PC-3 (cell line): ENCODE measurements at regions not wholly inside any gene's neighbourhood (a gene's known extent, or its start where the extent isn't known, plus 50 kb on each side); places are given as distances from the start of the nearest gene placed in this dataset.
A peak's percentile ranks its signal among the peaks of the same experiment; 100 is the strongest.
"Not testable (repeated sequence)": the region's sequence is repeated elsewhere in the genome, so short reads cannot be mapped to it uniquely, and the experiment has no call there.

Experiments
- ATAC-seq: fragments of 200-7000 bp; cut with Tn5 transposase; 2 replicates; pipeline ENCODE4 v1.9.1; 2020; ENCODE audit warnings: mild to moderate bottlenecking, moderate library complexity
- BruUV-seq: library from RNA; stranded (reverse); fragments of 400-500 nt; replicated peaks from 2 replicates; lab custom pipeline; 2021; lab: Mats Ljungman, UMichigan
- CTCF ChIA-PET: fragments of 300-600 bp; sonication (Branson Sonifier 250); formaldehyde crosslinking; loops from one replicate; lab custom pipeline; 2022; ENCODE audit warnings: antibody characterized with exemption; lab: Charles Lee
- POLR2A ChIA-PET: fragments of 300-600 bp; sonication (Branson Sonifier 250); formaldehyde crosslinking; loops from one replicate; lab custom pipeline; 2022; ENCODE audit warnings: antibody characterized with exemption; ENCODE audit not compliant: unreplicated experiment; lab: Charles Lee
- DNase-seq: peaks from one replicate; pipeline ENCODE4 v3.0.0-alpha.2; 2015
- H2AFZ ChIP-seq: fragments of 300-600 bp; sonication (generic); 2 replicates; pipeline ENCODE4 v1.6.0; 2016; ENCODE audit warnings: antibody characterized with exemption, low read length
- H3F3A ChIP-seq: fragments of 300-600 bp; sonication (generic); one replicate; pipeline ENCODE4 v1.6.0; 2017; ENCODE audit warnings: antibody characterized with exemption, low read length, control low read depth, mild to moderate bottlenecking; ENCODE audit not compliant: unreplicated experiment
- H3K27ac ChIP-seq: fragments of 300-600 bp; sonication (generic); 2 replicates; pipeline ENCODE4 v1.5.1; 2016; ENCODE audit warnings: mild to moderate bottlenecking, low read length
- H3K27me3 ChIP-seq: fragments of 300-600 bp; sonication (generic); 2 replicates; pipeline ENCODE4 v1.6.1; 2016; ENCODE audit warnings: low read length, mixed read lengths
- H3K36me3 ChIP-seq: fragments of 300-600 bp; sonication (generic); 2 replicates; pipeline ENCODE4 v1.6.1; 2016; ENCODE audit warnings: low read depth, mixed run types, low read length, mixed read lengths
- H3K4me1 ChIP-seq: fragments of 300-600 bp; sonication (generic); 2 replicates; pipeline ENCODE4 v1.5.1; 2016; ENCODE audit warnings: low read length; ENCODE audit not compliant: insufficient read depth
- H3K4me2 ChIP-seq: fragments of 300-600 bp; sonication (generic); 2 replicates; pipeline ENCODE4 v1.6.0; 2016; ENCODE audit warnings: low read length
- H3K4me3 ChIP-seq: fragments of 300-600 bp; sonication (generic); 2 replicates; pipeline ENCODE4 v1.5.1; 2016; ENCODE audit warnings: mild to moderate bottlenecking, low read length, mixed read lengths
- H3K79me2 ChIP-seq: fragments of 300-600 bp; sonication (generic); 2 replicates; pipeline ENCODE4 v1.6.1; 2017; ENCODE audit warnings: low read length, mixed read lengths
- H3K9ac ChIP-seq: fragments of 300-600 bp; sonication (generic); 2 replicates; pipeline ENCODE4 v1.6.0; 2016; ENCODE audit warnings: mild to moderate bottlenecking, low read length
- H3K9me2 ChIP-seq: fragments of 300-600 bp; sonication (generic); replicated peaks from 2 replicates; pipeline ENCODE4 v1.6.1; 2016; ENCODE audit warnings: mixed run types, low read length, mixed read lengths
- H3K9me3 ChIP-seq: fragments of 300-600 bp; sonication (generic); 2 replicates; pipeline ENCODE4 v1.6.1; 2016; ENCODE audit warnings: low read length, mixed read lengths
- H4K20me1 ChIP-seq: fragments of 300-600 bp; sonication (generic); 2 replicates; pipeline ENCODE4 v1.6.1; 2016; ENCODE audit warnings: low read length, mixed read lengths
- intact Hi-C: fragments of 100-400 bp; cut with micrococcal nuclease; formaldehyde crosslinking; loops from 2 replicates; pipeline ENCODE4 v1.9.0; 2023

- H3K9me3 ChIP-seq, CTCF ChIA-PET, H2AFZ ChIP-seq, H3K9me2 ChIP-seq, H3K27me3 ChIP-seq, H3K9ac ChIP-seq, BruUV-seq, H4K20me1 ChIP-seq, H3K4me1 ChIP-seq, H3K4me3 ChIP-seq, POLR2A ChIA-PET, H3F3A ChIP-seq, H3K36me3 ChIP-seq, ATAC-seq, H3K79me2 ChIP-seq, DNase-seq, H3K4me2 ChIP-seq, H3K27ac ChIP-seq, intact Hi-C loops: not testable (repeated sequence)
Measured at GRCh38 chr9:42349181-42349580, 165.7 kb downstream of the SPATA31A6 start.

- intact Hi-C loops, H3K4me1 ChIP-seq, H3K4me2 ChIP-seq, H3K4me3 ChIP-seq, BruUV-seq, CTCF ChIA-PET, H3K79me2 ChIP-seq, H3K9me3 ChIP-seq, H3F3A ChIP-seq, H3K36me3 ChIP-seq, H3K9me2 ChIP-seq, H3K9ac ChIP-seq, ATAC-seq, H2AFZ ChIP-seq, H3K27ac ChIP-seq, POLR2A ChIA-PET, H3K27me3 ChIP-seq, H4K20me1 ChIP-seq, DNase-seq: not testable (repeated sequence)
Measured at GRCh38 chr9:42350412-42350811, 167.0 kb downstream of the SPATA31A6 start.

DNA sequence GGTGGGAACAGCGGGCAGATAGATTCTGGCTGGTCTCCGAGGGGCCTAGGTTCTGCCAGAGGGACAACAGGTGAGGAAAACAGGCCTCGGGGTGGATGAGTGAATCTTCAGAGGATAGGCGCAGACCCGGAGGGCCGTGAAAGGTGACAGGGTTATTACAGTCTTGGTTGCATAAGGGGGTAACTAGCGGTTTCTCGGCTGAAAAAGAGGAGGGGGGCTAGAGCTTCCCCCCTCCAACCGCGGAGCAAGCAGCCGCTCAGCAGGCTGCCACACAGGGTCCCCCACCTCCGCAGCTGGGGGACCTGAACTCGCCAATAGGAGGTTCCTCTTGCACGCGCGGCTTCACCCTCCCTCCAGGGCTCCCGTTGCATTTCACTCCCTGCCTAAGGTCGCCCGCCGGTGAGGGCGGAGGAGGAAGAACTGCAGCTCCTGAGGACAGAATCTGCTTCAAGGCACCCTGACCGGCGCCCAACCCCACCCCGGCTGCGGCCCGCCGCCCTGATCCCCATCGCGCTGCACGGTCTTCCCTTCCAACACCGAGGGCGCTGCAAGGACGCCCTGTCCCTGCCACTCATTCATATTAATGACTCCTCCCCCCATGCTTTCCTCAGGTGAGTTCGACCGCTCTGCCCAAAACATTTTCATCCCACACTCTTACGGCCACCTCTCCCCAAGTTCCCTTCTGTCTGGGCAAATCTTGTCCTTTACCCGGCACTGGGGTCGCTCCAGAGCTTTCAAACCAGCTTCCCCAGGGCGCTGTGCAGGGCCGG lies 174.3 kb downstream of the SPATA31A6 start:
- H3K4me2 ChIP-seq, H3K27me3 ChIP-seq, H3K4me1 ChIP-seq, ATAC-seq, H3K9me2 ChIP-seq, intact Hi-C loops, H3K79me2 ChIP-seq, CTCF ChIA-PET, H3K9ac ChIP-seq, H3K9me3 ChIP-seq, H3F3A ChIP-seq, POLR2A ChIA-PET, BruUV-seq, H3K36me3 ChIP-seq, H3K4me3 ChIP-seq, H3K27ac ChIP-seq, H4K20me1 ChIP-seq, DNase-seq, H2AFZ ChIP-seq: not testable (repeated sequence)

GRCh38 chr9:42358626-42359247 lies 175.3 kb downstream of the SPATA31A6 start:
- H3K4me3 ChIP-seq, H3K4me1 ChIP-seq, BruUV-seq, H2AFZ ChIP-seq, CTCF ChIA-PET, H3K27me3 ChIP-seq, H3K9me3 ChIP-seq, H4K20me1 ChIP-seq, H3K9ac ChIP-seq, ATAC-seq, H3K27ac ChIP-seq, H3K36me3 ChIP-seq, H3K4me2 ChIP-seq, POLR2A ChIA-PET, H3K79me2 ChIP-seq, H3F3A ChIP-seq, intact Hi-C loops, H3K9me2 ChIP-seq, DNase-seq: not testable (repeated sequence)

- not testable (repeated sequence) for ATAC-seq
Measured at GRCh38 chr9:42364410-42365243, 181.2 kb downstream of the SPATA31A6 start.

DNA sequence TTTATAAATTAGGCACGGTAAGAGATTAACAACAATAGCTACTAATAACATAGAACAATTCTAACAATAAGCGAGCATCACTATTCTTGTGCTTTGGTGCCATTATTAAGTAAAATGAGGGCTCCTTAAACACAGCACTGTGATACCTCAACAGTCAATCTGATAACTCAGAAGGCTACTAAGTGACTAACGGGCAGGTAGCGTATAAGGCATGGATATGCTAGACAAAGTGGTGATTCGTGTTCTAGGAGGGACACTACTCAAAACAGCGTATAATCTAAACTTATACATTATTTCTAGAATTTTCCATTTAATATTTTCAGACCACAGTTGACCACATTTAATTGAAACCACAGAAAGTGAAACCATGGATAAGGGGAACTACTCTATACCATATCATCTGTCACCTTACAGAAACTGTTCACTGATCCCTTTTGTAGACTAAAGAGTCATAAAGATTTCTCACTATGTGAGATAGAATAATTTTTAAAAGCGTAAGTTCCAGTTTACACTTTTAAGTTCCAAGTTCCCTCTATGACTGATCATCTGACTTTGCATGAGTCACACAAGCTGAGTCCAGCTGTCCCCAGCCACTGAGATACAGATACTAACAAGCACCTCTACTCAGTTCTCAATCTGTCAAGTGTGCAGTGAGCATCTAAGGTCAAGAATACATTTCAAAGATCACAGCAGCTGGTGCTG lies 181.9 kb downstream of the SPATA31A6 start:
- BruUV-seq, H3K9ac ChIP-seq, H3K9me2 ChIP-seq, H3K27ac ChIP-seq, H3K4me3 ChIP-seq, H3K27me3 ChIP-seq, H3K4me1 ChIP-seq, CTCF ChIA-PET, H3K9me3 ChIP-seq, POLR2A ChIA-PET, H4K20me1 ChIP-seq, H3K79me2 ChIP-seq, H3K36me3 ChIP-seq, intact Hi-C loops, H3F3A ChIP-seq: not testable (repeated sequence)
- H3K4me2 ChIP-seq = peak overlapping the region; percentile 23; the same call in 1 of the 2 replicates
- DNase-seq (peak; percentile 59), ATAC-seq (peak; percentile 99)
- 0 out of 2 replicates have a peak overlapping the region, but pooled peaks have one; percentile 31 for H2AFZ ChIP-seq

More at GRCh38 chr9:42364410-42365243, 181.2 kb downstream of the SPATA31A6 start:
- H3K9ac ChIP-seq, POLR2A ChIA-PET, CTCF ChIA-PET, H3K27me3 ChIP-seq, H3K9me2 ChIP-seq, H2AFZ ChIP-seq, H3F3A ChIP-seq, H3K4me3 ChIP-seq, DNase-seq, H3K79me2 ChIP-seq, H3K4me2 ChIP-seq, intact Hi-C loops, H3K9me3 ChIP-seq, H3K36me3 ChIP-seq, H3K4me1 ChIP-seq, H3K27ac ChIP-seq, BruUV-seq, H4K20me1 ChIP-seq: not testable (repeated sequence)
